ENCODE measurements at regions not wholly inside any gene's neighbourhood (a gene's known extent, or its start where the extent isn't known, plus 50 kb on each side); places are given as distances from the start of the nearest gene placed in this dataset.

- H3K4me3 ChIP-seq (ENCODE audit: low read depth, low read length): no peak overlapping the region
- in situ Hi-C loops (cut with HindIII; ENCODE audit: low sequenced_read_pairs): no loop called here
- no peak for DNase-seq (ENCODE audit: low read depth)
- no peak for TF ChIP-seq CTCF (IDR thresholded peaks at IDR 0.05; ENCODE audit: low read depth, low read length, missing control alignments)
Measured at GRCh38 chr3:73820431-73820830, 195.7 kb upstream of the PDZRN3 start.

- in situ Hi-C loops (cut with HindIII; ENCODE audit: low sequenced_read_pairs): no loop called here
- TF ChIP-seq CTCF (IDR thresholded peaks at IDR 0.05; ENCODE audit: low read depth, low read length, missing control alignments): no peak
- DNase-seq (ENCODE audit: low read depth): no peak
- H3K4me3 ChIP-seq (ENCODE audit: low read depth, low read length): no peak overlapping the region
Measured at GRCh38 chr3:73815966-73816365, 191.2 kb upstream of the PDZRN3 start.

GRCh38 chr3:73813692-73814292, 189.1 kb upstream of the PDZRN3 start:
- DNase-seq (ENCODE audit: low read depth): no peak
- TF ChIP-seq CTCF (IDR thresholded peaks at IDR 0.05; ENCODE audit: low read depth, low read length, missing control alignments): no peak
- in situ Hi-C loops (cut with HindIII; ENCODE audit: low sequenced_read_pairs): no loop called here
- no peak overlapping the region for H3K4me3 ChIP-seq (ENCODE audit: low read depth, low read length)

- no peak for TF ChIP-seq CTCF (IDR thresholded peaks at IDR 0.05; ENCODE audit: low read depth, low read length, missing control alignments)
- no peak overlapping the region for H3K4me3 ChIP-seq (ENCODE audit: low read depth, low read length)
- in situ Hi-C loops (cut with HindIII; ENCODE audit: low sequenced_read_pairs): no loop called here
- peak; percentile 5 for DNase-seq (ENCODE audit: low read depth)
Measured at GRCh38 chr3:73813291-73813690, 188.6 kb upstream of the PDZRN3 start.

GRCh38 chr3:73812054-73812453, 187.3 kb upstream of the PDZRN3 start:
- in situ Hi-C loops (cut with HindIII; ENCODE audit: low sequenced_read_pairs): no loop called here
- DNase-seq (ENCODE audit: low read depth): no peak
- H3K4me3 ChIP-seq (ENCODE audit: low read depth, low read length): no peak overlapping the region
- TF ChIP-seq CTCF (IDR thresholded peaks at IDR 0.05; ENCODE audit: low read depth, low read length, missing control alignments): no peak

- no peak for DNase-seq (ENCODE audit: low read depth)
- no peak overlapping the region for H3K4me3 ChIP-seq (ENCODE audit: low read depth, low read length)
- in situ Hi-C loops (cut with HindIII; ENCODE audit: low sequenced_read_pairs): no loop called here
- TF ChIP-seq CTCF (IDR thresholded peaks at IDR 0.05; ENCODE audit: low read depth, low read length, missing control alignments): no peak
Measured at GRCh38 chr3:73808862-73809509, 184.2 kb upstream of the PDZRN3 start.

Measured in astrocyte of the cerebellum (primary cell).